CD14-positive monocyte (primary cell): ENCODE measurements at regions not wholly inside any gene's neighbourhood (a gene's known extent, or its start where the extent isn't known, plus 50 kb on each side); places are given as distances from the start of the nearest gene placed in this dataset.

ENCODE experiments used
- DNase-seq, 3 donors: peaks; one replicate each; pipeline ENCODE4 v3.0.0-alpha.2; 2011 to 2022
- H2AFZ ChIP-seq: 2 replicates; pipeline ENCODE4 v1.6.0; 2012; ENCODE audit warnings: mild to moderate bottlenecking, low read depth, low read length, inconsistent platforms; ENCODE audit not compliant: insufficient read depth, poor library complexity, severe bottlenecking
- H3K27ac ChIP-seq, 2 donors: 1 replicate in 1 of 2; 2 replicates in 1 of 2; pipeline ENCODE4 v1.5.1; 2012 to 2013; ENCODE audit warnings: low read length in 2 of 2, control low read depth in 1 of 2, inconsistent platforms in 1 of 2, low read depth in 1 of 2, mild to moderate bottlenecking in 1 of 2
- H3K27me3 ChIP-seq, 2 donors: one replicate each; pipeline versions ENCODE4 v1.6.0 to v1.6.1; 2011 to 2013; ENCODE audit warnings: low read length in 2 of 2; ENCODE audit not compliant: control insufficient read depth in 2 of 2, insufficient read depth in 2 of 2
- H3K36me3 ChIP-seq, 2 donors: replicated peaks in 1 of 2; 1 replicate in 1 of 2; 2 replicates in 1 of 2; pipeline versions ENCODE4 v1.5.1 to v1.6.1; 2012 to 2013; ENCODE audit warnings: low read length in 2 of 2, control low read depth in 1 of 2, inconsistent platforms in 1 of 2, mild to moderate bottlenecking in 1 of 2; ENCODE audit not compliant: insufficient read depth in 2 of 2, control insufficient read depth in 1 of 2
- H3K4me1 ChIP-seq, 2 donors: 1 replicate in 1 of 2; 2 replicates in 1 of 2; pipeline versions ENCODE4 v1.5.1 to v1.6.1; 2012 to 2013; ENCODE audit warnings: low read length in 2 of 2, control low read depth in 1 of 2, inconsistent platforms in 1 of 2, mild to moderate bottlenecking in 1 of 2, moderate library complexity in 1 of 2; ENCODE audit not compliant: insufficient read depth in 2 of 2, control insufficient read depth in 1 of 2
- H3K4me2 ChIP-seq: replicated peaks from 2 replicates; pipeline ENCODE3; 2012; ENCODE audit warnings: low read length, moderate library complexity, mild to moderate bottlenecking; ENCODE audit not compliant: poor library complexity, severe bottlenecking; ENCODE audit errors: extremely low read depth
- H3K4me3 ChIP-seq, 3 experiments: fragments of 200-600 bp in 1 of 3; sonication (generic) in 1 of 3; replicated peaks in 1 of 3; 1 replicate in 2 of 3; 2 replicates in 1 of 3; pipeline ENCODE4 v1.5.1; 2011 to 2013; ENCODE audit warnings: low read length in 3 of 3, mild to moderate bottlenecking in 3 of 3, control low read depth in 2 of 3, low read depth in 2 of 3, inconsistent platforms in 1 of 3, moderate library complexity in 1 of 3
- H3K79me2 ChIP-seq: 2 replicates; pipeline ENCODE4 v1.6.0; 2012; ENCODE audit warnings: mild to moderate bottlenecking, control low read depth, inconsistent platforms, low read length, moderate library complexity; ENCODE audit not compliant: insufficient read depth
- H3K9ac ChIP-seq: 2 replicates; pipeline ENCODE4 v1.6.0; 2017; ENCODE audit warnings: low read length, mild to moderate bottlenecking; ENCODE audit not compliant: insufficient read depth, poor library complexity, severe bottlenecking
- H3K9me3 ChIP-seq, 2 donors: replicated peaks in 1 of 2; 1 replicate in 1 of 2; 2 replicates in 1 of 2; pipeline versions ENCODE4 v1.5.1 to v1.6.1; 2012 to 2013; ENCODE audit warnings: low read length in 2 of 2, control low read depth in 1 of 2; ENCODE audit not compliant: control insufficient read depth in 1 of 2, insufficient read depth in 1 of 2
- H4K20me1 ChIP-seq: 2 replicates; pipeline ENCODE4 v1.6.0; 2012; ENCODE audit warnings: mild to moderate bottlenecking, low read length, control low read depth, moderate library complexity; ENCODE audit not compliant: insufficient read depth
- H3K27ac Mint-ChIP-seq, 7 donors: one replicate each; pipeline ENCODE4 v1.8.0; 2020; ENCODE audit warnings: mild to moderate bottlenecking in 7 of 7, mixed read lengths in 7 of 7, moderate library complexity in 6 of 7, inconsistent platforms in 2 of 7
- H3K27me3 Mint-ChIP-seq, 3 donors: one replicate each; pipeline ENCODE4 v1.8.0; 2021 to 2022; ENCODE audit warnings: low read depth in 3 of 3, mild to moderate bottlenecking in 3 of 3, mixed read lengths in 3 of 3, moderate library complexity in 3 of 3, inconsistent platforms in 1 of 3
- H3K36me3 Mint-ChIP-seq, 2 donors: one replicate each; pipeline ENCODE4 v1.8.0; 2020; ENCODE audit warnings: mixed read lengths in 2 of 2, inconsistent platforms in 1 of 2, mild to moderate bottlenecking in 1 of 2
- H3K4me1 Mint-ChIP-seq: one replicate; pipeline ENCODE4 v1.8.0; 2020; ENCODE audit warnings: mild to moderate bottlenecking, mixed read lengths
- H3K4me3 Mint-ChIP-seq, 2 donors: one replicate each; pipeline ENCODE4 v1.8.0; 2020; ENCODE audit warnings: mild to moderate bottlenecking in 2 of 2, mixed read lengths in 2 of 2, moderate library complexity in 1 of 2
- H3K9me3 Mint-ChIP-seq, 7 donors: one replicate each; pipeline ENCODE4 v1.8.0; 2020 to 2022; ENCODE audit warnings: mixed read lengths in 7 of 7, mild to moderate bottlenecking in 6 of 7, moderate library complexity in 6 of 7, inconsistent platforms in 2 of 7
- WGBS: methylation state at CpG from one replicate; pipeline ENCODE4 v1.1.5; 2013; ENCODE audit warnings: missing lambda C conversion rate; ENCODE audit not compliant: insufficient coverage; 5-methylcytosine and 5-hydroxymethylcytosine counted together
- intact Hi-C, 2 donors: fragments of 100-400 bp; cut with micrococcal nuclease; formaldehyde crosslinking; loops; one replicate each; pipeline versions ENCODE4 v1.15.0 to v1.15.1; 2023
- TF ChIP-seq, protein P1 (sequence below): fragments of 200-600 bp; IDR thresholded peaks from one replicate; pipeline ENCODE4 v1.8.0; 2022; ENCODE audit warnings: antibody characterized with exemption, mild to moderate bottlenecking

DNA sequence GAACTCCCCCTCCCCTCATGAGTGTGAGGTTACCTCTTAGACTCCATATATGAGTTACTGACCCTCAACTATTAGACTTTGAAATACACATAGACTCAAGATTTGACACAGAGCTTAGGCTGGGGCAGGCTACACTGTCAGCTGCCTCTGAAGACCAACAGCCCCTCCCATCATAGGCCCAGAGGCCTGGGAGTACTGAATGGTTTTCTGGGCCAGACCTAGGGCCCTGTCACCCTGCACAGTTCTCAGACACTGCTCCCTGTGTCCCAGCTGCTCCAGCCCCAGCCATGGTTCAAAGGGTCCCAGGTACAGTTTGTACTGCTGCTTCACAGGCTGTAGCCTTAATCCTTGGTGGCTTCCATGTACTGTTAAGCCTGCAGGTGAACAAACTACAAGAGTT lies 132.1 kb upstream of the MOCS1 start:
- Mint-ChIP-seq H3K36me3 (no peaks in the 10 kb centered on the region), H3K27me3 (peaks cover 0 to 3% (median 3%) of the 10 kb centered on the region in 3 donors), H3K4me1 (no peaks in the 10 kb centered on the region), H3K9me3 (peaks cover 0 to 13% (median 7%) of the 10 kb centered on the region in 7 donors), H3K4me3 (no peak overlapping the region), H3K27ac (no peak overlapping the region)
- no peaks in the 10 kb centered on the region for H4K20me1 ChIP-seq
- no peak overlapping the region for H3K4me2 ChIP-seq
- H3K9me3 ChIP-seq: peaks cover 0 to 6% of the 10 kb centered on the region in 2 donors
- TF ChIP-seq, protein P1, sequence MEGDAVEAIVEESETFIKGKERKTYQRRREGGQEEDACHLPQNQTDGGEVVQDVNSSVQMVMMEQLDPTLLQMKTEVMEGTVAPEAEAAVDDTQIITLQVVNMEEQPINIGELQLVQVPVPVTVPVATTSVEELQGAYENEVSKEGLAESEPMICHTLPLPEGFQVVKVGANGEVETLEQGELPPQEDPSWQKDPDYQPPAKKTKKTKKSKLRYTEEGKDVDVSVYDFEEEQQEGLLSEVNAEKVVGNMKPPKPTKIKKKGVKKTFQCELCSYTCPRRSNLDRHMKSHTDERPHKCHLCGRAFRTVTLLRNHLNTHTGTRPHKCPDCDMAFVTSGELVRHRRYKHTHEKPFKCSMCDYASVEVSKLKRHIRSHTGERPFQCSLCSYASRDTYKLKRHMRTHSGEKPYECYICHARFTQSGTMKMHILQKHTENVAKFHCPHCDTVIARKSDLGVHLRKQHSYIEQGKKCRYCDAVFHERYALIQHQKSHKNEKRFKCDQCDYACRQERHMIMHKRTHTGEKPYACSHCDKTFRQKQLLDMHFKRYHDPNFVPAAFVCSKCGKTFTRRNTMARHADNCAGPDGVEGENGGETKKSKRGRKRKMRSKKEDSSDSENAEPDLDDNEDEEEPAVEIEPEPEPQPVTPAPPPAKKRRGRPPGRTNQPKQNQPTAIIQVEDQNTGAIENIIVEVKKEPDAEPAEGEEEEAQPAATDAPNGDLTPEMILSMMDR: no peak
- intact Hi-C loops: no loop called here
- no peak overlapping the region for H3K27ac ChIP-seq
- DNase-seq: no peak
- no peaks in the 10 kb centered on the region for H3K36me3 ChIP-seq
- no peaks in the 10 kb centered on the region for H3K4me1 ChIP-seq
- no peaks in the 10 kb centered on the region for H3K27me3 ChIP-seq
- no peak overlapping the region for H3K4me3 ChIP-seq
- H2AFZ ChIP-seq: no peak overlapping the region
- no peaks in the 10 kb centered on the region for H3K79me2 ChIP-seq
- no peak overlapping the region for H3K9ac ChIP-seq

DNA sequence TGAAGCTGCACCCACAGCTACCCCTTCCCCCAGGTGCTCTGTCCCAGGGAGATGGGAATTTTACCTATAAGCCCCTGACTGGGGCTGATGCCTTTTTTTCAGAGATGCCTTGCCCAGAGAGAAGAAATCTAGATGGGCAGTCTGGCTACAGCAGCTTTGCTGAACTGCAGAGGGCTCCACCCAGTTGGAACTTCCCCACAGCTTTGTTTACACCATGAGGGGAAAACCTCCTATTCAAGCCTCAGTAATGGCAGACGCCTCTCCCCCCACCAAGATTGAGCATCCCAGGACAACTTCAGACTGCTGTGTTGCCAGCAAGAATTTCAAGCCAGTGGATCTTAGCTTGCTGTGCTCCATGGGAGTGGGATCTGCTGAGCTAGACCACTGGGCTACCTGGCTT lies 122.6 kb upstream of the MOCS1 start:
- Histone ChIP-seq H3K27me3 (no peaks in the 10 kb centered on the region), H3K36me3 (no peaks in the 10 kb centered on the region), H3K79me2 (no peaks in the 10 kb centered on the region), H3K9me3 (peaks cover 0 to 8% of the 10 kb centered on the region in 2 donors), H4K20me1 (no peaks in the 10 kb centered on the region), H2AFZ (no peak overlapping the region), H3K4me1 (no peaks in the 10 kb centered on the region), H3K4me2 (no peak overlapping the region), H3K9ac (no peak overlapping the region), H3K27ac (no peak overlapping the region), H3K4me3 (no peak overlapping the region)
- Mint-ChIP-seq H3K4me3 (no peak overlapping the region), H3K9me3 (peaks cover 0 to 6% (median 0%) of the 10 kb centered on the region in 7 donors), H3K4me1 (no peaks in the 10 kb centered on the region), H3K36me3 (no peaks in the 10 kb centered on the region), H3K27me3 (peaks cover 0 to 7% (median 2%) of the 10 kb centered on the region in 3 donors), H3K27ac (no peak overlapping the region)
- WGBS: no CpG with 5 or more reads among the region's 1 CpG
- DNase-seq: no peak
- intact Hi-C loops: no loop called here
- TF ChIP-seq, protein P1: no peak
